HG02798 (cell line): ENCODE measurements at regions not wholly inside any gene's neighbourhood (a gene's known extent, or its start where the extent isn't known, plus 50 kb on each side); places are given as distances from the start of the nearest gene placed in this dataset.
"Not testable (repeated sequence)": the region's sequence is repeated elsewhere in the genome, so short reads cannot be mapped to it uniquely, and the experiment has no call there.

Experiments
- ATAC-seq: cut with Tn5 transposase; IDR thresholded peaks from one replicate; pipeline ENCODE4 v1.9.1; 2021; ENCODE audit warnings: mild to moderate bottlenecking; ENCODE audit not compliant: unreplicated experiment, poor library complexity

- ATAC-seq: no peak
Observed at GRCh38 chr18:21928925-21929324, 188.3 kb downstream of the MIB1 start.

- no peak for ATAC-seq
Observed at GRCh38 chr18:21930177-21930576, 189.6 kb downstream of the MIB1 start.

- ATAC-seq: no peak
Observed at GRCh38 chr18:21933931-21934765, 193.6 kb downstream of the MIB1 start.

- ATAC-seq: no peak
Observed at GRCh38 chr18:21934766-21935015, 194.1 kb downstream of the MIB1 start.

- ATAC-seq: no peak
Observed at GRCh38 chr18:21943456-21943855, 202.9 kb downstream of the MIB1 start.

- no peak for ATAC-seq
Observed at GRCh38 chr18:21949326-21950015, 208.9 kb downstream of the MIB1 start.

- peak; percentile 97 for ATAC-seq
Observed at GRCh38 chr18:21955757-21956652, 213.4 kb upstream of the GATA6 start.

- no peak for ATAC-seq
Observed at GRCh38 chr18:21958263-21958662, 211.1 kb upstream of the GATA6 start.

GRCh38 chr18:21958707-21959450 is 210.5 kb upstream of the GATA6 start:
- ATAC-seq: no peak

- no peak for ATAC-seq
Observed at GRCh38 chr18:21960189-21960588, 209.2 kb upstream of the GATA6 start.

GRCh38 chr18:21963336-21963735 is 206.1 kb upstream of the GATA6 start:
- ATAC-seq: no peak

GRCh38 chr18:21968338-21968737 is 201.1 kb upstream of the GATA6 start:
- ATAC-seq: no peak

- ATAC-seq: no peak
Observed at GRCh38 chr18:21972281-21972680, 197.1 kb upstream of the GATA6 start.

GRCh38 chr18:21975954-21976353 is 193.4 kb upstream of the GATA6 start:
- not testable (repeated sequence) for ATAC-seq

GRCh38 chr18:21978546-21979170 is 190.7 kb upstream of the GATA6 start:
- ATAC-seq: no peak

- no peak for ATAC-seq
Observed at GRCh38 chr18:21979171-21979560, 190.2 kb upstream of the GATA6 start.

GRCh38 chr18:21979759-21980158 is 189.6 kb upstream of the GATA6 start:
- no peak for ATAC-seq

- ATAC-seq: no peak
Observed at GRCh38 chr18:21980744-21981143, 188.6 kb upstream of the GATA6 start.

- not testable (repeated sequence) for ATAC-seq
Observed at GRCh38 chr18:21981489-21981888, 187.9 kb upstream of the GATA6 start.

- no peak for ATAC-seq
Observed at GRCh38 chr18:21991081-21991534, 178.3 kb upstream of the GATA6 start.
